Endothelial cell of umbilical vein (primary cell): ENCODE measurements at regions not wholly inside any gene's neighbourhood (a gene's known extent, or its start where the extent isn't known, plus 50 kb on each side); places are given as distances from the start of the nearest gene placed in this dataset.

ENCODE experiments used
- BruUV-seq: library from RNA; stranded (reverse); fragments of 400-500 nt; replicated peaks from 2 replicates; lab custom pipeline; 2021; lab: Mats Ljungman, UMichigan
- CTCF ChIA-PET: fragments of 300-600, 350-600 bp; sonication (Branson Sonifier 250); formaldehyde crosslinking; loops from one replicate; lab custom pipeline; 2021; ENCODE audit warnings: antibody characterized with exemption, inconsistent platforms; lab: Charles Lee
- POLR2A ChIA-PET: fragments of 300-600, 350-600 bp; sonication (Branson Sonifier 250); formaldehyde crosslinking; loops from one replicate; lab custom pipeline; 2021; ENCODE audit warnings: antibody characterized with exemption, inconsistent platforms; lab: Charles Lee
- DNase-seq: peaks from one replicate; pipeline ENCODE4 v3.0.0-alpha.2; 2011; ENCODE audit warnings: low read depth, low spot score
- FAIRE-seq: peaks from 2 replicates; lab custom pipeline; 2011; peaks lifted over from hg19 to GRCh38; lab: Jason Lieb, UNC
- H2AFZ ChIP-seq: 2 replicates; pipeline ENCODE4 v1.6.0; 2012; ENCODE audit warnings: low read depth, low read length, control low read depth, inconsistent platforms
- H3K27ac ChIP-seq: 2 replicates; pipeline ENCODE4 v1.5.1; 2011; ENCODE audit warnings: low read depth, mild to moderate bottlenecking, control low read depth, low read length, moderate library complexity; ENCODE audit not compliant: insufficient read depth
- H3K27me3 ChIP-seq, 2 experiments: 2 replicates each; pipeline versions ENCODE4 v1.6.0 to v1.6.1; 2011; ENCODE audit warnings: low read length in 2 of 2, mixed read lengths in 1 of 2; ENCODE audit not compliant: control insufficient read depth in 2 of 2, insufficient read depth in 2 of 2
- H3K36me3 ChIP-seq, 2 experiments: 2 replicates in 1 of 2; 3 replicates in 1 of 2; pipeline ENCODE4 v1.5.1; 2011; ENCODE audit warnings: low read length in 2 of 2, mild to moderate bottlenecking in 1 of 2, moderate library complexity in 1 of 2; ENCODE audit not compliant: control insufficient read depth in 2 of 2, insufficient read depth in 2 of 2; ENCODE audit errors: extremely low read depth in 1 of 2
- H3K4me1 ChIP-seq: 3 replicates; pipeline ENCODE4 v1.5.1; 2011; ENCODE audit warnings: mild to moderate bottlenecking, low read length; ENCODE audit not compliant: control insufficient read depth, insufficient read depth; ENCODE audit errors: extremely low read depth
- H3K4me2 ChIP-seq: 2 replicates; pipeline ENCODE4 v1.6.1; 2011; ENCODE audit warnings: low read length, control low read depth, mixed read lengths; ENCODE audit not compliant: insufficient read depth
- H3K4me3 ChIP-seq, 3 experiments: fragments of 200-600 bp in 1 of 3; sonication (generic), shearing (Covaris generic) in 1 of 3; replicated peaks in 1 of 3; 2 replicates each; pipeline ENCODE4 v1.5.1; 2011 to 2016; ENCODE audit warnings: control low read depth in 3 of 3, low read length in 3 of 3, mild to moderate bottlenecking in 2 of 3, inconsistent platforms in 1 of 3, low read depth in 1 of 3, moderate library complexity in 1 of 3; ENCODE audit not compliant: insufficient read depth in 1 of 3
- H3K79me2 ChIP-seq: 2 replicates; pipeline ENCODE4 v1.6.0; 2012; ENCODE audit warnings: low read length, inconsistent platforms; ENCODE audit not compliant: control insufficient read depth, insufficient read depth
- H3K9ac ChIP-seq: replicated peaks from 2 replicates; pipeline ENCODE3; 2011; ENCODE audit warnings: low read length, control low read depth; ENCODE audit not compliant: insufficient read depth; ENCODE audit errors: extremely low read depth
- H3K9me1 ChIP-seq: replicated peaks from 3 replicates; pipeline ENCODE4 v1.6.0; 2011; ENCODE audit warnings: mild to moderate bottlenecking, low read length; ENCODE audit not compliant: control insufficient read depth, insufficient read depth; ENCODE audit errors: extremely low read depth
- H3K9me3 ChIP-seq: replicated peaks from 2 replicates; pipeline ENCODE4 v1.5.1; 2012; ENCODE audit warnings: low read length, inconsistent platforms; ENCODE audit not compliant: control insufficient read depth, insufficient read depth
- H4K20me1 ChIP-seq: replicated peaks from 2 replicates; pipeline ENCODE3; 2011; ENCODE audit warnings: mild to moderate bottlenecking, low read length; ENCODE audit not compliant: control insufficient read depth, insufficient read depth; ENCODE audit errors: extremely low read depth
- CTCF ChIP-seq, 2 donors: IDR thresholded peaks; 1 replicate in 1 of 2; 2 replicates in 1 of 2; pipeline ENCODE4 v1.5.1; 2011; ENCODE audit warnings: low read length in 2 of 2, mild to moderate bottlenecking in 2 of 2, moderate library complexity in 2 of 2, control low read depth in 1 of 2, inconsistent platforms in 1 of 2, low read depth in 1 of 2; ENCODE audit not compliant: insufficient read depth in 1 of 2; ENCODE audit errors: extremely low read depth in 1 of 2
- EZH2 ChIP-seq: IDR thresholded peaks from 2 replicates; pipeline ENCODE4 v1.6.1; 2012; ENCODE audit warnings: borderline replicate concordance, low read depth, mild to moderate bottlenecking, moderate library complexity, low read length, inconsistent platforms; ENCODE audit not compliant: severe bottlenecking
- FOS ChIP-seq: IDR thresholded peaks from 2 replicates; pipeline ENCODE4 v1.6.1; 2011; ENCODE audit warnings: mild to moderate bottlenecking, low read length, moderate library complexity, borderline replicate concordance; ENCODE audit not compliant: insufficient read depth
- GATA2 ChIP-seq: IDR thresholded peaks from 2 replicates; pipeline ENCODE4 v1.7.0; 2011; ENCODE audit warnings: low read depth, mild to moderate bottlenecking, moderate library complexity, mixed read lengths, low read length; ENCODE audit not compliant: insufficient read length, insufficient read depth
- JUN ChIP-seq: IDR thresholded peaks from 2 replicates; pipeline ENCODE4 v1.6.1; 2011; ENCODE audit warnings: borderline replicate concordance, low read depth; ENCODE audit not compliant: insufficient read length, insufficient read depth
- MAX ChIP-seq: IDR thresholded peaks from 2 replicates; pipeline ENCODE4 v1.6.1; 2011; ENCODE audit not compliant: insufficient read depth, insufficient read length
- MYC ChIP-seq: IDR thresholded peaks from one replicate; pipeline ENCODE4 v1.6.1; 2011; ENCODE audit warnings: mild to moderate bottlenecking, low read depth, low read length
- POLR2A ChIP-seq: IDR thresholded peaks from 2 replicates; pipeline ENCODE4 v1.6.1; 2012; ENCODE audit warnings: low read depth, mild to moderate bottlenecking, control low read depth, low read length
- POLR2AphosphoS5 ChIP-seq: IDR thresholded peaks from 2 replicates; pipeline ENCODE4 v1.6.1; 2012; ENCODE audit warnings: low read depth, mild to moderate bottlenecking, control low read depth, low read length, moderate library complexity; ENCODE audit not compliant: insufficient read depth
- dilution Hi-C: fragments of 300-500 bp; cut with MboI; formaldehyde crosslinking; loops from one replicate; pipeline ENCODE4 v1.15.0; 2019; ENCODE audit warnings: low sequenced_read_pairs; ENCODE audit not compliant: extremely low pct_ligation_motif_present
- intact Hi-C: fragments of 100-400 bp; cut with micrococcal nuclease; formaldehyde crosslinking; loops from one replicate; pipeline ENCODE4 v1.10.0; 2022

GRCh38 chr20:7399575-7399974, 540.7 kb downstream of the HAO1 start:
- H3K27ac ChIP-seq, result peak overlapping the region; percentile 59
- H3K4me1 ChIP-seq, result peaks cover 15% of the 10 kb centered on the region
- ChIA-PET POLR2A (interaction anchor here (0.6 kb wide), 1 partner anchor 263 kb away, joined by 3 read pairs; no protein-coding TSS in a partner anchor), CTCF (interaction anchor here (1.0 to 1.6 kb wide), 8 partner anchors 12 to 529 kb away, joined by 3 to 5 read pairs (median 3); no protein-coding TSS in a partner anchor)
- no peaks in the 10 kb centered on the region for H4K20me1 ChIP-seq
- H2AFZ ChIP-seq, result peak overlapping the region; percentile 88
- peak; percentile 79 for DNase-seq
- no peaks in the 10 kb centered on the region for H3K9me1 ChIP-seq
- peak overlapping the region; percentile 61 for H3K4me2 ChIP-seq
- FAIRE-seq, result peak; percentile 52
- H3K27me3 ChIP-seq, result peaks cover 0 to 2% of the 10 kb centered on the region in 2 experiments
- H3K4me3 ChIP-seq, result no peak overlapping the region
- no peaks in the 10 kb centered on the region for H3K79me2 ChIP-seq
- peak overlapping the region; percentile 38 for H3K9ac ChIP-seq
- dilution Hi-C loops, result no loop called here
- H3K9me3 ChIP-seq, result no peaks in the 10 kb centered on the region
- H3K36me3 ChIP-seq, result no peaks in the 10 kb centered on the region
- intact Hi-C loops, result loop anchor here (1.0 to 10.0 kb wide), 6 partner anchors 99 to 885 kb away; no protein-coding TSS in a partner anchor
- BruUV-seq, result TSS peak; percentile 11
- no peak for TF ChIP-seq POLR2A
- TF ChIP-seq MAX, result peak; percentile 24

- Histone ChIP-seq H3K4me1 (no peaks in the 10 kb centered on the region), H3K27me3 (peaks cover 0 to 2% of the 10 kb centered on the region in 2 experiments), H3K36me3 (no peaks in the 10 kb centered on the region), H2AFZ (no peak overlapping the region), H4K20me1 (no peaks in the 10 kb centered on the region), H3K9me1 (no peaks in the 10 kb centered on the region), H3K4me2 (no peak overlapping the region), H3K4me3 (no peak overlapping the region), H3K9me3 (no peaks in the 10 kb centered on the region), H3K27ac (no peak overlapping the region), H3K9ac (no peak overlapping the region), H3K79me2 (no peaks in the 10 kb centered on the region)
- BruUV-seq, result no TSS peak
- no peak for DNase-seq
- FAIRE-seq, result no peak
- intact Hi-C loops, result no loop called here
- ChIA-PET POLR2A (no interaction called here), CTCF (no interaction called here)
- no peak for TF ChIP-seq POLR2AphosphoS5
- TF ChIP-seq MYC, result no peak
- TF ChIP-seq CTCF (IDR thresholded peaks at IDR 0.05; ENCODE audit: extremely low read depth in 1 of 2, insufficient read depth in 1 of 2, low read depth in 1 of 2, low read length in 2 of 2), result no peak
- no peak for TF ChIP-seq MAX
- TF ChIP-seq JUN, result no peak
- TF ChIP-seq EZH2, result no peak
- no peak for TF ChIP-seq GATA2
- TF ChIP-seq FOS, result no peak
- no peak for TF ChIP-seq POLR2A
- dilution Hi-C loops, result no loop called here
These were observed 533.6 kb downstream of the HAO1 start for GRCh38 chr20:7406671-7407070.
